Uterus (tissue), 2 donors: ENCODE measurements at regions not wholly inside any gene's neighbourhood (a gene's known extent, or its start where the extent isn't known, plus 50 kb on each side); places are given as distances from the start of the nearest gene placed in this dataset.

Experiments used
- CTCF ChIP-seq, 4 experiments: fragments of 200-600 bp in 2 of 4; fragments of 450-650 bp in 2 of 4; sonication (generic) in 2 of 4; IDR thresholded peaks; one replicate each; pipeline ENCODE4 v1.5.1; 2016 to 2019; ENCODE audit warnings: antibody characterized with exemption in 4 of 4, mild to moderate bottlenecking in 2 of 4, moderate library complexity in 1 of 4
- POLR2A ChIP-seq, 2 donors: fragments of 450-650 bp; IDR thresholded peaks; one replicate each; pipeline ENCODE4 v1.6.1; 2016; ENCODE audit warnings: antibody characterized with exemption in 2 of 2, mild to moderate bottlenecking in 1 of 2, moderate library complexity in 1 of 2

- TF ChIP-seq CTCF (IDR thresholded peaks at IDR 0.05) = no peak
- TF ChIP-seq POLR2A (IDR thresholded peaks at IDR 0.05) = no peak
Measured at GRCh38 chr6:100126790-100127484, 132.9 kb upstream of the MCHR2 start.
